ENCODE measurements at regions not wholly inside any gene's neighbourhood (a gene's known extent, or its start where the extent isn't known, plus 50 kb on each side); places are given as distances from the start of the nearest gene placed in this dataset.

DNA sequence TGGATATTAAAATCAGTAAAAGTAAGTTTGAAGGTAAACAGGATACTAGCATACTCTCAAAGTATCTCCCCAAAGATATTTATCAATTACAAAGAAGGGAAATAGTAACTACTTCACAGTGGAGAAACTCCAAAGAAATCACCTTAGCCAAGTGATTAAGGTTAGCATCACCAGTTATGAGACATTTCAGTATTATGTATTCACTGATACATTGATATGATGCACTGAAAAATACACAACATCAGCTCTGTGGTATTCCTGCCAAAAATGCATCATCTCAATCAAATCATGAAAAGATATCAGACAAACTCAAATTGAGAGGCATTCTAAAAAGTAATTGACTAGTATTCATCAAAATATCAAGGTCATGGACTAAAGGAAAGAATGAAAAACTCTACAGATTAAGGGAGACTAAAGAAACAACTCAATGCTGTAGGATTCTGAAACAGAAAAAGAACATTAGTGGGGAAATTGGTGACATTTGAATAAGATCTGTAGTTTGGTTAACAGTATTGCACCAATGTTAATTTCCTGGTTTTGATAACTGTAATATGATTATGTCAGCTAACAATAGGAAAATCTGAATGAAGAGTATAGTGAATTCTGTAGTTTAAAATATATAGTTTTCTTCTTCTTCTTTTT is 215.4 kb downstream of the UACA start:
- DNase-seq = no peak

DNA sequence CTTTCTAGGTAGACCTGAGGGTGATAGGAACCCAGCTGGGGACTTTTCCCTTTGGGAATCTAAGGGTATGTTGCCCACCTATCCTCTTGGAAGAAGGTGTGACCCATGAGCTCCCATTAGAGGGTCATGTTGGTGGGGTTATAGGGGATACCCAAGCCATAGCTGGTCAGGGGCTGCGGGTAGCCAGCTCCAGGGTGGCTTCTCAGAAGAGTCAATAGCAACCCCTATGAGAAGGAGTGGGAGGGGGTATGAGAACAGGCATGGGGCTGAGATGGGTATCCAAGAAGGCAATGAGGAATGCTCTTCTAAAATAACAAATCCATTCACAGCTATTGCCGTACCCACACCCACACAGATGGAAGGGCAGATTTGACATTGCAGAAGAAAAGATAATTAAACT is 217.8 kb downstream of the UACA start:
- no peak for DNase-seq

GRCh38 chr15:70541511-70541910 is 221.8 kb downstream of the UACA start:
- DNase-seq = no peak

DNA sequence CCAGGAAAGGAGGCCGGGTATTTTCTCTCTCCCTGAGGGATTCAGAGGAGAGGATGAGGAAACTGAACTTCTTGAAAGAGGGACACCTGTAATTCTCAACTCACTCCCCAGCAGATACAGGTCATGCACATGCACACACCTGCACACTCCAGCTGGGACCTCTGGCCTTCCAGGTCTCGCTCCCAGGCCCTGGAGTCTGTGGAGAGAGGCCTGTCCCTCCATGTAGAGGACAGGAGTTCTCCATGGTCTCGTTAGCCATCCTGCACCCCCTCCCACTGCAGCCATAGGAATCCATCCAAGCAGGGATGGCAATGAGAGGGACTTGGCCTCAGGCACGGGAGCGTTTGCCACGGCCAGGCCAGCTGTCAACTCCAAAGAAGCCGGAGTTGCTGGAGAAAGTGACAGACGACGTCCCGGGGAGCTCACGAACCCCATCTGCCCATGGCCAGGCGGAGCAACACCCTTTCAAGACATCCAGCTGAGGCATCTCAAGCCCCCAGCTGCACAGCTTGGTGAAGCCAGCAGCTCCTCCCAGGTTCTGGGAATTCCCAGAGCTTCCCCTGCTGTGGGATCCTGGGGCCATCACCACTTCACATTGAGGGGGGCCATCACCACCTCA is 223.3 kb downstream of the UACA start:
- no peak for DNase-seq

- no peak for DNase-seq
These were observed 223.9 kb downstream of the UACA start for GRCh38 chr15:70539409-70539808.

DNA sequence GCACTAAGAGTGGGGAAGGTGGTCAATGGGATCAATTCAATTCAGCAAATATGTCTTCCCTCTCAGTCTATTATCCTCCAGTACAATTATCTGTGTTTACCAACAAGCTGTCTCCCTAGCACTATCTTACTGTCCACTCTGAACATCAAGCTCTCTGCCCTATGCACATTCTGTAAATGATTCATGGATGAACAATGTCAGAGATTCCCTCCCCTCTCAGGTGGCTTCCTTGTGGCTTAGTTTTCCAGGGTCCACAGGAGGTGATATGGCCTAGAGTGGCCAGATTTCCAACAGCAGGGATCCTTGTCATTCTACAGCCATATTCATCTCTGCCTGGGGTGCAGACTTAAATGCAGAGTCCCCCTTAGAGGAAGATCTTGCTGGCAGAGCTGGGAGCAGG is 225.1 kb downstream of the UACA start:
- DNase-seq = no peak

DNA sequence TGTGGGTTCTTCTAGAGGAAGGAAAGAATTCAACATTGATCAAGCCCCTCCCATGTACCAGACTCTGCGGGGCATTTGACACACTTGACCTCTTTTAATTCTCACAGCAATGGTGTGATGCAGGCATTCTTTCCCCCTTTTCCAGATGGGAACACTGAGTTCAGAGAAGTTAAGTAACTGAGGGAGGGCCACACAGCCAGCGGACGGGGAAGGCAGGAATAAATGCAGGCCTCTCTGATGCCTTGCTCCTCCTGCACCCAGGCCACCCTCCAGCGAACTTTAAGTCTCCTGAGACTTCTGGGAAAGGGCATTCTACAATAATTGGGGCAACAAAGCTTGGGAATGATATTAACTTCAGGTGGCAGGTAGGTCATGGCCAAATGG is 227.4 kb downstream of the UACA start:
- no peak for DNase-seq

GRCh38 chr15:70535071-70535954 is 228.0 kb downstream of the UACA start:
- DNase-seq = no peak

- DNase-seq = no peak
These were observed 229.2 kb downstream of the UACA start for GRCh38 chr15:70533931-70534742.

DNA sequence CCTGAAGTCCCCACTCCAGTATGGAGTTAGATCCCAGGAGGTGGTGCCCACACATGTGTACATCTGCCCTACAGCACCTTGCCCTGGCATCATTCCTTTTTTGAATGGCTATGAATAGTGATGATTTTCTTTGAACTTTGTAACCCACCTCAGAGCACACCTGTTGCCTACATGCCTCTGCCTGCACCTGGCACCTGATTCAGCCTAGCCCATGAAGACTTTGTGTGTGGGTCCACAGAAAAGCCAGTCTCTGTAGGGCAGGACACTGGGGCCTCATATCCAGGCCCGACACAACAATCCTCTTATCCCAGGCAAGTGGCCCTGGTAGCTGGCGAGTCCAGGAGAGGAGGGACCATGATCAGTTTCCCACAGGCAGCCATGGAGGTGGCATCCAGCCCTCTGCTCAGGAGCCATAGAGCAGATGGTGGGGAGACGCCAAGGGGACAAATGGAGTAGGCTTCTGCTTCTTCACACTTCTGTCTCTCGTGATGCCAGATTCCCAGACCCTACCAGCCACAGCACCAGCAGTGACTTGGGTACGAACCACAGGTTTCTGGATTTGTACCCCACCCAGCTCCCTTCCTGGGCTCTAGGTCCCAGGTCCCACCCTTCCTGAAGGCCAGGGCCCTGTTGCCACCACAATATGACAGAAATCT is 230.7 kb downstream of the UACA start:
- DNase-seq = no peak

GRCh38 chr15:70531576-70531975 is 231.8 kb downstream of the UACA start:
- DNase-seq = no peak

- no peak for DNase-seq
These were observed 232.5 kb downstream of the UACA start for GRCh38 chr15:70530906-70531305.

DNA sequence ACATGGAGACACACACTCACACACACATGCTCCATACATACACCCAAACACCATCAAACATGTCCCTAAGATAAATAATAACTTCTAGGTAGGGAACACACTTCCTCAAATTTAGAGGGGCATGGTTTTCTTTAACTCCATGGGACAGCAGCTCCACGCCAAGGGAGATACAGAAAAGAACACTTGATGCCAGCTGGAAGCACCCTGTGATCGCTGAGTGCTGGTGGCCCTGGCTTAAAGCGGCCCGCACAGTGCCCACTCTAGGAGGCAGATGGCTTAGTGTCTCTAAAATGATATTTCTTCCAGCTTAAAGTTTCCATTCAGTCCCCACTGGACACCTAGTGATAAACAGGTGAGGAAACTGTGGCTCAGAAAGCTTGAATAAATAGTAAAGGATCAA is 232.9 kb downstream of the UACA start:
- DNase-seq = no peak

- no peak for DNase-seq
These were observed 233.3 kb downstream of the UACA start for GRCh38 chr15:70530017-70530499.

DNA sequence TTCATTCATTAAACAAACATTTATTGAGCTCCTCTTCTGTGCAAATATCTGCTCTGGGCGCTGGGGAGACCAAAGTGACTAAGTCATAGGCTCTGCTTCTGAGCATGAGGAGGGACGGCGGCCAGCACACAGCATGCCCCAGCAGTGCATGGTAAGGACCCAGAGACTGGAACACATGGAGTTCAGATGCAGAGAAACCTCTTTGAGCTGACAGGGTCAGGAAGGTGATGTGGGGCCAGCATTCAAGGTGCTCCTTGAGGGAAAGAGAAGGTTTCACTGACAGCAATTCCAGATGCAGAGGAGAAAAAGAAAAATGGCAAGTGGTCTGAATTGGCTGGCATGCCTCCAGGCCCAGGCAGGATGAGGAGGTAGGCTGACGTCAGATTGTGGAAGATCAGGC is 234.5 kb downstream of the UACA start:
- no peak for DNase-seq

DNA sequence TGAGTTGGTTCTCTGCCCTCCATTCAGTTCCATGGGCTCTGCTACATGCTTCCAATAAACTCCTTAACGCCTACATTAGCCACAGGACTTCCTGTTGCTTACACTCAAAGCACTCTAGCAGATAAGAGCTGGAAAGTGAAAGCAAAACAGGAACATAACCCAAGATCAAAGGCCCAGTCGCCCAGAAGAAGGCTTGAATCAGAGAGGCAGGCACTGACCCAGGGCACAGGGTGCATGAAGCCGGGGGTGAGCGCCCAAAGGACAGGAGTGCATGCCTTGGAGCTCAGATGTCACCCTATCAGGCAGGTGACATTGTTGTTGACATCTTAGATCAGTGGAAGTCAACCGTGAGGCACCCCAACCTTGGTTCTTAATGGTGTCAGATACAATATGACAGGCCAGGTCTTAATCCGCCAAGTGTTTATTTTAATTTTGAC is 235.1 kb downstream of the UACA start:
- no peak for DNase-seq

DNA sequence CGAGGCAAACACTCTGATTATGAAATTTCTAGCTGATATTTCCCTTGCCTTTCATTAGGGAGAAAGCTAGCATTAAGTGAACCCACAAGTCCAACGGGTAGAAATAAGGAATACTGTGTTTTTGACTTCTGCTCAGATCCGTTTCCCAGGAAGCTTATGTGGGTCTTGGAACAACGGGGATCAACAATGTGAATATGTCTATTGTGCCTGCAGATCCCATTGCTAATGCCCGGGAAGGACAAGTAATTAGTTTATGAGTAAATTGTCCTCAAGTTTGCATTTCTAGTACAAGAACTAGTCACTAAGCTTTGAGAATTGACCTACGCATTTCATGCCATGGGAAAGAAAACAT is 236.4 kb downstream of the UACA start:
- DNase-seq = no peak

DNA sequence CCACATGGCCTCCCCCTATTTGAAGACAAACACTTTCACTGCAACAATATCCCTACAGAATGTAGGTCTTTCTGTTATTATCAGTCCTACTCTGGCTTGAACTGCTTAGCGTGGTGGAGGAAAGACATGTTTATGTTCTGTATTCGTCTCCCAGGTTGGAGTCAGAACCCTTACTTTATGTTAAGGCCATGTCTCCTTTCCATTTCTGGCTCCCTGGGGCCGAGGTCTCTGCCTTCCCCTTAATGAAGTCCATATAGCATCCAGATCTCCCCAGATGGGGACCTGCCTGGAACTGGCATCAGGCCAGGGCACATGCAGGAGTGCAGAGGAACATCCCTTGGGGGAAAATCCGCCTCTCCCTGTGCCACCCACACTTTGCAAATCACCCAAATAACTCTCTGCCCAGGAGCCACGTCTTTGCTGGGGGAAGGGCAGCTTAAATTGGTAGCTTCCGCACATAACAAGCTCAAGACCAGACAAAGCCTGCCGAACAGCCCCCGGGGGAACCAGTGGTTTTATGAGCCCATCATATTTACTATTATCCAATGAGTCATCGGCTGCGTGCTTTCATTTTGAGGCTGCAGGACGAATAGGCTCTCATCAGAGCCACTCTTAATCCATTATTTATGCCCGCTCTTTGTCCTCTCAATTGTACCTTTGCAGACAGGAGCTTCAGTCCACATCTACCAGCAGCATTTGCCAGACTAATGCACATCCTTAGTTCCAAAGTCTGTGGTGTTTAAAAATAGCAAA is 237.0 kb downstream of the UACA start:
- DNase-seq = peak; percentile 99

DNA sequence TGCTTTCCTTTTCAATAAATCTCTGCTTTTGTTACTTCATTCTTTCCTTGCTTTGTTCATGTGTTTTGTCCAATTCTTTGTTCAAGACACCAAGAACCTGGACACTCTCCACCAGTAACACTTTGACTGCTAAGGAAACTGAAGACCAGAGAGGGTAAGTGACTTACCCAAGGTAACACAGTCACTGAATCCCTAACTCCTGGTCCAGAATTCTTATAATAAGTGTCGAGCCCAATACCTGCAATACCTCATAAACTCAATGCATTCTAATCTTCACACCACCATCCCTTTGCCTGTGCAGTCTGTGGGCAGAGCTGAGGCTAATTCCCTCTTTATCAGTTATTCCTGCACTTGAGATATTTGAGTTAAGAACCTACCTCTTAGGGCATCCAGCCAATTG is 237.8 kb downstream of the UACA start:
- DNase-seq = no peak

DNA sequence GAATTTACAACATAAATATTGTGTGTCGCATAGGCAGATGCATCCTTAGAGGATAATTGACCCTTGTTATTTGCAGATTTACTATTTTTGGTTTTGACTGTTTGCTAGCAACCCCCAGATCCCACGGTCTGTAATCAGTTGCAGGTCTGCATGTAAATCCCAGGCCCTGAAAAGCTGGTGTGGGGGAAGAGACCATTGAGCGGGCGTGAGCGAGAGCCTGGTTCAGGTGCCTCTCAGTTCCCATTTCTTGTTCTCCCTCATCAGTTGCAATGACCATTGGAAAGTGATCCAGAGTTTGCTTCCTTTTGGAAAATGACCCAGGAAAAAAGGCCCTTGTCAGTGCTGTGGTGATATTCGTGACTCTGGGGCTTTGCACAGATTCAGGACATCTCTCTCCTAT is 238.9 kb downstream of the UACA start:
- DNase-seq = no peak

- DNase-seq = no peak
These were observed 239.7 kb downstream of the UACA start for GRCh38 chr15:70523616-70524015.

- DNase-seq = no peak
These were observed 240.2 kb downstream of the UACA start for GRCh38 chr15:70523192-70523591.
